ENCODE measurements at regions not wholly inside any gene's neighbourhood (a gene's known extent, or its start where the extent isn't known, plus 50 kb on each side); places are given as distances from the start of the nearest gene placed in this dataset.

DNA sequence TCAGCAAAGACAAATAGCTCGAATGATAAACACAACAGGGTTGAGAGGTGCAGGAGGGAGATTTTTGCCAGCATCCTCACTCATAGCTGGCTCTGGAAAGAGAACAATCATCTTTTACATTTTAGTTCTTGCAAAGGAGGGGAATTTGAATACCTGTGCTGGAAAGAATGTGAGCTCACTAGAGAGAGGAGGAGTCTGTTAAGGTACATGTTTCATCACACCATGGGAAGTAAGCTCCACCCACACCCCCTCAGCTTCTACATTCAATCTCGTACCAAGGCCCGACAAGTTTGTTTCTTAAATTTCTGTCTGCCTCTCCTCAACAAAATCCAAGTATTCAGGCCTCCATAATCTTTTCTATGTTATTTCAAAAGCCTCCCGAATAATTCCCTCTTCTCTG is 254.6 kb downstream of the BRINP1 start:
- Histone ChIP-seq H3K4me3 (ENCODE audit: control insufficient read depth in 2 of 3, extremely low read depth in 1 of 3, insufficient read depth in 2 of 3, low read depth in 1 of 3, low read length in 3 of 3) (no peak overlapping the region), H3K9me3 (ENCODE audit: control insufficient read depth, low read depth, low read length) (no peaks in the 10 kb centered on the region), H3K9ac (ENCODE audit: control insufficient read depth, extremely low read depth, insufficient read depth, low read length) (no peak overlapping the region), H3K4me2 (ENCODE audit: control insufficient read depth, extremely low read depth, insufficient read depth, low read depth, low read length) (no peak overlapping the region), H3K4me1 (ENCODE audit: control insufficient read depth, extremely low read depth, insufficient read depth, low read length) (no peaks in the 10 kb centered on the region), H2AFZ (ENCODE audit: control insufficient read depth, low read length) (no peak overlapping the region), H4K20me1 (ENCODE audit: control insufficient read depth, extremely low read depth, insufficient read depth, low read length) (no peaks in the 10 kb centered on the region), H3K27ac (ENCODE audit: control insufficient read depth, insufficient read depth, low read length) (no peak overlapping the region), H3K9me1 (ENCODE audit: control insufficient read depth, extremely low read depth, insufficient read depth, low read length) (no peaks in the 10 kb centered on the region), H3K36me3 (ENCODE audit: control insufficient read depth in 2 of 2, extremely low read depth in 1 of 2, insufficient read depth in 2 of 2, low read length in 2 of 2) (no peaks in the 10 kb centered on the region), H3K79me2 (ENCODE audit: control insufficient read depth, insufficient read depth, low read length) (no peaks in the 10 kb centered on the region), H3K27me3 (ENCODE audit: control insufficient read depth, extremely low read depth, insufficient read depth, low read length) (no peaks in the 10 kb centered on the region)
- no peak for TF ChIP-seq EZH2 (IDR thresholded peaks at IDR 0.05; ENCODE audit: low read length)
- no peak for TF ChIP-seq CTCF (optimal IDR thresholded peaks at IDR 0.05 in 1 of 3, IDR thresholded peaks at IDR 0.05 in 1 of 3, conservative IDR thresholded peaks at IDR 0.05 in 1 of 3; ENCODE audit: extremely low read depth in 1 of 3, insufficient read depth in 2 of 3, low read length in 3 of 3)
- DNase-seq (ENCODE audit: low read depth, low spot score): no peak
- dilution Hi-C loops (cut with MboI; ENCODE audit: extremely low pct_ligation_motif_present, low sequenced_read_pairs): no loop called here
- FAIRE-seq: no peak
